H1 (cell line): ENCODE measurements at regions not wholly inside any gene's neighbourhood (a gene's known extent, or its start where the extent isn't known, plus 50 kb on each side); places are given as distances from the start of the nearest gene placed in this dataset.
A peak's percentile ranks its signal among the peaks of the same experiment; 100 is the strongest.

ENCODE experiments used
- CTCF ChIA-PET: fragments of 300-600 bp; sonication (Branson Sonifier 250); formaldehyde crosslinking; loops from one replicate; lab custom pipeline; 2021; ENCODE audit not compliant: partially characterized antibody; lab: Charles Lee
- POLR2A ChIA-PET: fragments of 300-600 bp; sonication (Branson Sonifier 250); formaldehyde crosslinking; loops from one replicate; lab custom pipeline; 2021; ENCODE audit warnings: inconsistent platforms; ENCODE audit not compliant: partially characterized antibody; lab: Charles Lee
- DNase-seq, 2 experiments: peaks; one replicate each; pipeline versions ENCODE4 v3.0.0 to v3.0.0-alpha.2; 2010 to 2022; ENCODE audit warnings: low spot score in 2 of 2, low read depth in 1 of 2, mixed read lengths in 1 of 2
- FAIRE-seq: peaks from 2 replicates; lab custom pipeline; 2011; peaks lifted over from hg19 to GRCh38; lab: Jason Lieb, UNC
- H2AFZ ChIP-seq: 2 replicates; pipeline ENCODE4 v1.8.1; 2012; ENCODE audit warnings: low read length, inconsistent platforms
- H2AK5ac ChIP-seq: 2 replicates; pipeline ENCODE4 v1.6.1; 2013; ENCODE audit warnings: low read depth, low read length
- H2BK120ac ChIP-seq: replicated peaks from 2 replicates; pipeline ENCODE3; 2013; ENCODE audit warnings: low read depth, low read length, inconsistent platforms
- H2BK12ac ChIP-seq: 2 replicates; pipeline ENCODE4 v1.6.1; 2013; ENCODE audit warnings: low read depth, low read length
- H2BK15ac ChIP-seq: 2 replicates; pipeline ENCODE4 v1.6.1; 2013; ENCODE audit warnings: low read length
- H2BK20ac ChIP-seq: 2 replicates; pipeline ENCODE4 v1.6.1; 2013; ENCODE audit warnings: low read length
- H2BK5ac ChIP-seq: 2 replicates; pipeline ENCODE4 v1.6.1; 2013; ENCODE audit warnings: low read depth, low read length
- H3K14ac ChIP-seq: 2 replicates; pipeline ENCODE4 v1.6.1; 2013; ENCODE audit warnings: inconsistent platforms; ENCODE audit not compliant: insufficient read length
- H3K18ac ChIP-seq: 2 replicates; pipeline ENCODE4 v1.6.1; 2013; ENCODE audit warnings: low read length; ENCODE audit errors: extremely low read depth
- H3K23ac ChIP-seq: 2 replicates; pipeline ENCODE4 v1.6.1; 2013; ENCODE audit warnings: inconsistent platforms; ENCODE audit not compliant: insufficient read length
- H3K23me2 ChIP-seq: 2 replicates; pipeline ENCODE4 v1.6.1; 2013; ENCODE audit warnings: low read depth, low read length
- H3K27ac ChIP-seq: 2 replicates; pipeline ENCODE4 v1.6.1; 2011; ENCODE audit warnings: low read depth, low read length, inconsistent platforms
- H3K27me3 ChIP-seq, 4 experiments: replicated peaks in 1 of 4; 1 replicate in 1 of 4; 2 replicates in 3 of 4; pipeline versions ENCODE4 v1.6.1 to v1.8.1; 2011 to 2013; ENCODE audit warnings: low read length in 3 of 4, mild to moderate bottlenecking in 3 of 4, inconsistent platforms in 2 of 4, mixed read lengths in 2 of 4, moderate library complexity in 1 of 4; ENCODE audit not compliant: control insufficient read depth in 3 of 4, insufficient read depth in 3 of 4; ENCODE audit errors: extremely low read depth in 1 of 4
- H3K36me3 ChIP-seq, 4 experiments: 2 replicates each; pipeline versions ENCODE4 v1.6.1 to v1.8.1; 2011 to 2013; ENCODE audit warnings: mild to moderate bottlenecking in 4 of 4, low read length in 3 of 4, moderate library complexity in 2 of 4, control low read depth in 1 of 4, inconsistent platforms in 1 of 4; ENCODE audit not compliant: insufficient read depth in 4 of 4, control insufficient read depth in 2 of 4
- H3K4ac ChIP-seq: replicated peaks from 2 replicates; pipeline ENCODE3; 2013; ENCODE audit warnings: low read length, low read depth, mixed read lengths, inconsistent platforms; ENCODE audit not compliant: insufficient read length
- H3K4me1 ChIP-seq, 4 experiments: replicated peaks in 1 of 4; 1 replicate in 1 of 4; 2 replicates in 3 of 4; pipeline versions ENCODE4 v1.6.1 to v1.8.1; 2011 to 2013; ENCODE audit warnings: low read length in 3 of 4, inconsistent platforms in 2 of 4, mixed read lengths in 1 of 4; ENCODE audit not compliant: insufficient read depth in 4 of 4, control insufficient read depth in 3 of 4
- H3K4me2 ChIP-seq, 2 experiments: 2 replicates each; pipeline versions ENCODE4 v1.6.1 to v1.8.1; 2011 to 2013; ENCODE audit warnings: low read depth in 2 of 2, low read length in 2 of 2, control low read depth in 1 of 2, inconsistent platforms in 1 of 2, mild to moderate bottlenecking in 1 of 2; ENCODE audit not compliant: insufficient read depth in 1 of 2
- H3K4me3 ChIP-seq, 4 experiments: fragments of 200-600, 300-600 bp in 1 of 4; sonication (generic), shearing (Covaris generic), sonication (Bioruptor Twin) in 1 of 4; 2 replicates each; pipeline versions ENCODE4 v1.5.1 to v1.8.1; 2011 to 2016; ENCODE audit warnings: low read length in 4 of 4, low read depth in 3 of 4, control low read depth in 2 of 4, inconsistent platforms in 2 of 4, mild to moderate bottlenecking in 2 of 4, mixed read lengths in 1 of 4, moderate library complexity in 1 of 4; ENCODE audit not compliant: insufficient read depth in 2 of 4; ENCODE audit errors: extremely low read depth in 1 of 4
- H3K56ac ChIP-seq: replicated peaks from 2 replicates; pipeline ENCODE3; 2013; ENCODE audit warnings: low read depth, mild to moderate bottlenecking, mixed read lengths, low read length, inconsistent platforms; ENCODE audit not compliant: insufficient read length
- H3K79me1 ChIP-seq: 2 replicates; pipeline ENCODE4 v1.6.1; 2013; ENCODE audit warnings: low read depth, low read length, control low read depth
- H3K79me2 ChIP-seq, 2 experiments: 2 replicates each; pipeline versions ENCODE4 v1.6.1 to v1.8.1; 2012 to 2013; ENCODE audit warnings: low read length in 2 of 2, mild to moderate bottlenecking in 2 of 2, inconsistent platforms in 1 of 2; ENCODE audit not compliant: insufficient read depth in 2 of 2, control insufficient read depth in 1 of 2
- H3K9ac ChIP-seq, 4 experiments: replicated peaks in 1 of 4; 1 replicate in 1 of 4; 2 replicates in 3 of 4; pipeline versions ENCODE4 v1.6.1 to v1.8.1; 2011 to 2013; ENCODE audit warnings: low read depth in 3 of 4, low read length in 3 of 4, control low read depth in 2 of 4, mild to moderate bottlenecking in 2 of 4, moderate library complexity in 2 of 4, inconsistent platforms in 1 of 4; ENCODE audit errors: extremely low read depth in 1 of 4
- H3K9me3 ChIP-seq, 2 experiments: 2 replicates each; pipeline versions ENCODE4 v1.6.1 to v1.8.1; 2012 to 2013; ENCODE audit warnings: mild to moderate bottlenecking in 2 of 2, moderate library complexity in 2 of 2, control low read depth in 1 of 2, inconsistent platforms in 1 of 2, low read depth in 1 of 2, low read length in 1 of 2, mixed read lengths in 1 of 2; ENCODE audit not compliant: insufficient read depth in 2 of 2
- H4K20me1 ChIP-seq, 2 experiments: replicated peaks in 1 of 2; 2 replicates each; pipeline versions ENCODE3 to v1.8.1; 2011 to 2013; ENCODE audit warnings: inconsistent platforms in 2 of 2, low read length in 2 of 2, mild to moderate bottlenecking in 1 of 2; ENCODE audit not compliant: insufficient read depth in 2 of 2, control insufficient read depth in 1 of 2
- H4K5ac ChIP-seq: 2 replicates; pipeline ENCODE4 v1.6.1; 2013; ENCODE audit warnings: low read length, low read depth, mixed read lengths, inconsistent platforms; ENCODE audit not compliant: insufficient read length
- H4K8ac ChIP-seq: 2 replicates; pipeline ENCODE4 v1.8.0; 2013; ENCODE audit warnings: mild to moderate bottlenecking, moderate library complexity, low read length, inconsistent platforms; ENCODE audit not compliant: insufficient read depth; ENCODE audit errors: extremely low read depth
- H4K91ac ChIP-seq: replicated peaks from 2 replicates; pipeline ENCODE3; 2013; ENCODE audit warnings: low read length, mixed read lengths, inconsistent platforms; ENCODE audit not compliant: insufficient read length
- CTBP2 ChIP-seq: IDR thresholded peaks from 2 replicates; pipeline ENCODE4 v1.7.0; 2011; ENCODE audit warnings: borderline replicate concordance, mild to moderate bottlenecking, moderate library complexity, mixed read lengths, low read length; ENCODE audit not compliant: insufficient read depth, insufficient read length
- USF2 ChIP-seq: IDR thresholded peaks from 2 replicates; pipeline ENCODE4 v1.6.1; 2011; ENCODE audit warnings: low read length, improper control_type of control experiment
- WGBS, 2 experiments: shearing (Covaris generic) in 1 of 2; methylation state at CpG; one replicate each; pipeline versions ENCODE4 v1.1.6 to v1.1.7; 2013 to 2015; ENCODE audit warnings: low lambda C conversion rate in 2 of 2, mixed read lengths in 2 of 2, inconsistent platforms in 1 of 2, low coverage in 1 of 2, missing lambda C conversion rate in 1 of 2; ENCODE audit not compliant: insufficient replicate concordance in 2 of 2, insufficient coverage in 1 of 2, insufficient read length in 1 of 2; ENCODE audit errors: extremely low coverage in 1 of 2, missing lambda C conversion rate in 1 of 2; 5-methylcytosine and 5-hydroxymethylcytosine counted together

GRCh38 chr6:14996892-14997291 lies 249.0 kb upstream of the JARID2 start:
- Histone ChIP-seq H3K79me2 (peaks cover 2 to 5% of the 10 kb centered on the region in 2 experiments; a peak in 3 of 4 replicates), H3K27me3 (no peaks in the 10 kb centered on the region), H2BK5ac (no peak overlapping the region), H3K4me1 (no peaks in the 10 kb centered on the region), H3K27ac (no peak overlapping the region), H4K91ac (no peak overlapping the region), H3K56ac (no peak overlapping the region), H3K9ac (no peak overlapping the region), H4K20me1 (no peaks in the 10 kb centered on the region), H3K4ac (peak overlapping the region; percentile 24), H3K14ac (peak overlapping the region; percentile 83), H3K36me3 (peaks cover 0 to 57% (median 6%) of the 10 kb centered on the region in 4 experiments; a peak in 4 of 8 replicates), H4K8ac (0 out of 2 replicates have a peak overlapping the region, but pooled peaks have one; percentile 45), H2BK20ac (no peak overlapping the region), H4K5ac (peak overlapping the region; percentile 4), H2AFZ (no peak overlapping the region), H2AK5ac (no peak overlapping the region), H3K4me2 (no peak overlapping the region), H3K9me3 (no peaks in the 10 kb centered on the region), H3K18ac (no peak overlapping the region), H3K79me1 (peaks cover 9% of the 10 kb centered on the region), H3K23me2 (no peaks in the 10 kb centered on the region), H3K23ac (no peak overlapping the region), H3K4me3 (no peak overlapping the region), H2BK15ac (no peak overlapping the region), H2BK120ac (no peak overlapping the region), H2BK12ac (no peak overlapping the region)
- ChIA-PET POLR2A (interaction anchor here (1.2 kb wide), 1 partner anchor 42 kb away, joined by 3 read pairs; no protein-coding TSS in a partner anchor), CTCF (interaction anchor here (1.3 kb wide), 1 partner anchor 17 kb away, joined by 4 read pairs; no protein-coding TSS in a partner anchor)
- FAIRE-seq = no peak
- 96% methylated on average over 4 of the region's 4 CpGs; no CpG with 5 or more reads in 1 of the 2 experiments for WGBS, 2 experiments
- no peak for TF ChIP-seq CTBP2
- peak; percentile 40; the same call in 1 of the 2 replicates for TF ChIP-seq USF2
- no peak for DNase-seq
